T-helper 1 cell (primary cell): ENCODE measurements at regions not wholly inside any gene's neighbourhood (a gene's known extent, or its start where the extent isn't known, plus 50 kb on each side); places are given as distances from the start of the nearest gene placed in this dataset.

Experiments
- DNase-seq, 5 donors: peaks; one replicate each; pipeline ENCODE4 v3.0.0-alpha.2; 2012 to 2020

GRCh38 chr13:106696140-106696539 lies 128.2 kb upstream of the ARGLU1 start:
- no peak for DNase-seq

- DNase-seq = no peak
These were observed 127.2 kb upstream of the ARGLU1 start for GRCh38 chr13:106695139-106695538.

GRCh38 chr13:106691861-106692260 lies 123.9 kb upstream of the ARGLU1 start:
- no peak for DNase-seq

GRCh38 chr13:106691341-106691740 lies 123.4 kb upstream of the ARGLU1 start:
- DNase-seq = no peak

GRCh38 chr13:106690779-106691178 lies 122.8 kb upstream of the ARGLU1 start:
- no peak for DNase-seq

GRCh38 chr13:106689906-106690305 lies 122.0 kb upstream of the ARGLU1 start:
- DNase-seq = no peak

GRCh38 chr13:106688940-106689339 lies 121.0 kb upstream of the ARGLU1 start:
- DNase-seq = no peak

GRCh38 chr13:106686163-106686562 lies 118.2 kb upstream of the ARGLU1 start:
- no peak for DNase-seq

GRCh38 chr13:106685143-106685542 lies 117.2 kb upstream of the ARGLU1 start:
- no peak for DNase-seq

GRCh38 chr13:106683918-106684317 lies 116.0 kb upstream of the ARGLU1 start:
- DNase-seq = no peak

GRCh38 chr13:106683179-106683578 lies 115.2 kb upstream of the ARGLU1 start:
- no peak for DNase-seq

- DNase-seq = no peak
These were observed 114.1 kb upstream of the ARGLU1 start for GRCh38 chr13:106681997-106682396.

GRCh38 chr13:106681536-106681935 lies 113.6 kb upstream of the ARGLU1 start:
- DNase-seq = no peak

GRCh38 chr13:106680796-106681472 lies 113.0 kb upstream of the ARGLU1 start:
- no peak for DNase-seq

- DNase-seq = no peak
These were observed 110.9 kb upstream of the ARGLU1 start for GRCh38 chr13:106678646-106679418.

- no peak for DNase-seq
These were observed 107.4 kb upstream of the ARGLU1 start for GRCh38 chr13:106675311-106675710.

GRCh38 chr13:106660746-106661625 lies 93.0 kb upstream of the ARGLU1 start:
- no peak for DNase-seq

- no peak for DNase-seq
These were observed 89.2 kb upstream of the ARGLU1 start for GRCh38 chr13:106657104-106657503.

GRCh38 chr13:106656186-106656585 lies 88.2 kb upstream of the ARGLU1 start:
- DNase-seq = no peak

- DNase-seq = no peak
These were observed 83.5 kb upstream of the ARGLU1 start for GRCh38 chr13:106651442-106651841.

GRCh38 chr13:106650690-106651205 lies 82.8 kb upstream of the ARGLU1 start:
- DNase-seq = no peak

GRCh38 chr13:106649495-106649894 lies 81.6 kb upstream of the ARGLU1 start:
- DNase-seq = no peak

- no peak for DNase-seq
These were observed 72.6 kb upstream of the ARGLU1 start for GRCh38 chr13:106640515-106640914.
